GM20000 (cell line): ENCODE measurements at regions not wholly inside any gene's neighbourhood (a gene's known extent, or its start where the extent isn't known, plus 50 kb on each side); places are given as distances from the start of the nearest gene placed in this dataset.

Source experiments
- DNase-seq: peaks from one replicate; pipeline ENCODE4 v3.0.0; 2012; ENCODE audit warnings: low spot score
- CTCF ChIP-seq: IDR thresholded peaks from 2 replicates; pipeline ENCODE4 v1.5.1; 2012; ENCODE audit warnings: mild to moderate bottlenecking, control low read depth; ENCODE audit errors: extremely low read depth, missing control alignments

DNA sequence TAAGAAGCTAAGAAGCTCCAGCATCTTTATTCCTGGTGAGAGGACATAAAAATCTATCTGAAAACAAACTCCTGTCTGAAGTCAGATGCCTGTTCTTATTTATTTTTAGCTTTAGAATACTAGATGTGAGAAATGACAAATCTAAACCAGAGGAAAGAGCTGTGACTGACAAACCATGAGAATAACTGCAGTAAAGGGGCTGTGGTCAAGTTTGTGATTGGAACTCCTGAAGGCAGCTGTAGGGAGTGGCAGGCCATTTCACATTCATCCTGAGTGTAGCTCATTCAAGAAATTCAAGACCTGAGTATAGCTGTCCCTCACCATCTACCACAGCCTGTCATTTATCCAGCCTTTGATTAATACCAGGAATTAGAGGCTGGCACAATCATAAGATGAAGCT lies 718.8 kb downstream of the BRINP1 start:
- DNase-seq, result no peak
- TF ChIP-seq CTCF, result no peak

DNA sequence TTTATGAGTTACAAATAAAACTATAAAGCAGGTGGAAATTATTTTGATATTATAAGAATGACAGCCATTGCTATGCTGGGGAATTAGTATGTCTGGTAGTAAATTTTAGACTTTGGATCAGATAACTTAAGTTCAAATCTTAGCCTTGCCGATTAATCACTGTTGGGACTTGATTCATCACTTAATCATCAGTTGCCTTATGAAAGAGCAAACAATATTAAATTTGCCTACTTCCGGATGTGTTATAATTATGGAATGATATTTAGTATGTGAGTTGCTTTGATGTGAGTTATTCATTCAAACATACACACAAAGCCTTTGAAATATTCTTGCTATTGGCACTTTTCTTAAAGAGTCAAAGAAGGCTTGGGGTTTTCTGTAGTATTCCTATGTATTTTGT lies 717.7 kb downstream of the BRINP1 start:
- no peak for TF ChIP-seq CTCF

DNA sequence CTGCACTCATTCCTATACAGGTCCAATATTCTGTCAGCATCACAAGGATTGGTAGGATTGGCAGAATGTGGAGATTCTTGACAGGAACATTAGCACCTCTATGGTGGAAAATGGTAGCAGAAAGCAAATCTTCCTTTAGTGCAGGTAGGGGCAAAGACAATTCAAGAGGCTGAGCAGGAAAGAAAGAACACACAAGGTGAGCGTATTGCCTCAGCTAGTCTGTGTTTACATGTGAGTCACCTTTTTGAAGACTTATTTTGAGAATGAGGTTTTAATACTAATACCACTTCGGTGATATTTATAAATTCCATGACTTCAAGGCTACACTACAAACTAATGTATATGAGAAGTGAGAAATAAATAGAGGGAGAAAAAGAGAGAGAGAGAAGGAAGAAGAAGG lies 717.0 kb downstream of the BRINP1 start:
- DNase-seq, result no peak
- no peak for TF ChIP-seq CTCF

More for the DNA sequence above, 717.7 kb downstream of the BRINP1 start:
- no peak for DNase-seq

DNA sequence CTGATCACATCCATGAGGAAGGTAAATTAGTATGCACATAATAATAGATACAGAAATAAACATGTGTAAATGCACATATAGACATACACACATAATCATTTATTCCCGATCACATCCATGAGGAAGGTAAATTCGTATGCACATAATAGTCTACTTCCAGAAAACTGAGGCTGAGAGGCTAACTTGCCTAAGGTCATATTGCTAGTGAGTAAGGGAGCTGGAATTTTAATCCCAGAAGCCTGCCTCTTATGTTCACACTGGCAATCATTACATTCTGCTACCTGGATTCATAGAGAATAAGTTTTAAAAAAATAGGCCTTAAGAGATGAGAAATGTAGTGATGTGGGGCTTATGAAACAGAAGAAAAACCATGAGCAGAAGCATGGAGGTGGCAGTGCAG lies 716.3 kb downstream of the BRINP1 start:
- no peak for DNase-seq
- TF ChIP-seq CTCF, result no peak

DNA sequence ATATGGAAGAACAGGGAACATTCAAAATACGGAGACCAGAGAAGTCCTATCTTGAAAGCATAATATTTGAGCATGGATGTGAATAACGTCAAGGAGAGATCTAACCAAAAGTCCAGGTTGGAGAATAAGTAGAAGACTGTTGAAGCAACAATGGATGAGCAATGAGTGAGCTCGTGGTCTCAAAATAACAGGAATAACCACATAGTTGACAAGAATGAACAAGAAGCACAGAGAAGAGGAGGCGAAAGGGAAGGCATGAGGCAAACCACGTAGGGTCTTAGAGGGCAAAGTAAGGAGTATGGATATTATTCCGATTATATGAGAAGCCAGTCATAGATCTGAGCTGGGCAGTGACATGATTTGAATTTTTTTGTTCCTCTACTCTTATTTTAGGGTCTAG lies 710.2 kb downstream of the BRINP1 start:
- DNase-seq, result no peak
- no peak for TF ChIP-seq CTCF

DNA sequence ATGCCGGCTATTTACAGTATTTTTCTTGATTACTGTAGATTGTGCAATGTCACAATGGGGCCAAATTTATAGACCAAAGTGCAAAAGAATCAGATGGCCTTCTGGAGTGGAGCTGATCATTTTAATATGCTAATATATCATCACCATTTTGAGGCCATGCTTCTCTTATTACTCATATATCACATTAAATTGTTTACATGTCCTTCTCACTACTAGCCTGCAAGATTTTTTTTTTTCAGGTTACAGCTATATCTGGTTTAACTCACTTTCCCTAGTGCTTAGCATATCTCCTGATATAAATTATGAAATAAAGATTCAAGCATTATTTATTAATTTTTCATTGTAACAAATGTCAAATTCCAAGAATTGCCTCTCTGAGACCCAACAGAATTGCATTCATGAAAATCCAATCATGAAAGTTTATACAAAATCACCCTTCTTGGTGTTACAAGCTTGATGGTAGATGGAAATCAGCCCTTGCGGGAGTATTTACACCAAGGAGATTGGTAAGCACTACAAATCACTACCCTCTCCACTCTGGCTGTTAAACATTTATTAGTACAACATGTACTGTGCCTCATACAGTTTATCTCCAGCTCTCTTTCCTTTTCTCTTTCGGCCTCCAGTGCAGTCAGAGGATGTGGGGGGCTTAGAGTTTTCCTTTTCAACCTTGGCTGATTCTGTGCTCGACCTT lies 703.9 kb downstream of the BRINP1 start:
- no peak for TF ChIP-seq CTCF

GRCh38 chr9:118670011-118670953 lies 699.0 kb downstream of the BRINP1 start:
- TF ChIP-seq CTCF, result no peak
- DNase-seq, result no peak

More for the DNA sequence above, 703.9 kb downstream of the BRINP1 start:
- DNase-seq, result no peak
